Stimulated activated naive CD8-positive, alpha-beta T cell treated with anti-CD3 and anti-CD28 coated beads, Interleukin-15, Interleukin-2, amounts not matched to agents 100 ng/mL and 50 ng/mL, for 24 hours (primary cell): ENCODE measurements at regions not wholly inside any gene's neighbourhood (a gene's known extent, or its start where the extent isn't known, plus 50 kb on each side); places are given as distances from the start of the nearest gene placed in this dataset.
A peak's percentile ranks its signal among the peaks of the same experiment; 100 is the strongest.
"Not testable (repeated sequence)": the region's sequence is repeated elsewhere in the genome, so short reads cannot be mapped to it uniquely, and the experiment has no call there.

Source experiments
- H3K27ac Mint-ChIP-seq: one replicate; pipeline ENCODE4 v1.8.0; 2021; ENCODE audit warnings: mild to moderate bottlenecking, mixed read lengths
- H3K27me3 Mint-ChIP-seq: one replicate; pipeline ENCODE4 v1.8.0; 2021; ENCODE audit warnings: mixed read lengths
- H3K36me3 Mint-ChIP-seq: one replicate; pipeline ENCODE4 v1.8.0; 2021; ENCODE audit warnings: low read depth, mixed read lengths
- H3K4me1 Mint-ChIP-seq: one replicate; pipeline ENCODE4 v1.8.0; 2021; ENCODE audit warnings: low read depth, mixed read lengths
- H3K4me3 Mint-ChIP-seq: one replicate; pipeline ENCODE4 v1.8.0; 2021; ENCODE audit warnings: mild to moderate bottlenecking, mixed read lengths
- H3K9me3 Mint-ChIP-seq: one replicate; pipeline ENCODE4 v1.8.0; 2021; ENCODE audit warnings: mixed read lengths

GRCh38 chr14:105647784-105648608 lies 121.6 kb downstream of the TMEM121 start:
- no peaks in the 10 kb centered on the region for H3K9me3 Mint-ChIP-seq
- peaks cover 9% of the 10 kb centered on the region for H3K4me1 Mint-ChIP-seq
- no peaks in the 10 kb centered on the region for H3K36me3 Mint-ChIP-seq
- peak overlapping the region; percentile 26 for H3K27ac Mint-ChIP-seq
- no peaks in the 10 kb centered on the region for H3K27me3 Mint-ChIP-seq
- H3K4me3 Mint-ChIP-seq = peak overlapping the region; percentile 45

GRCh38 chr14:105648609-105649535 lies 122.5 kb downstream of the TMEM121 start:
- H3K27ac Mint-ChIP-seq = peak overlapping the region; percentile 26
- H3K36me3 Mint-ChIP-seq, H3K27me3 Mint-ChIP-seq, H3K4me1 Mint-ChIP-seq, H3K4me3 Mint-ChIP-seq, H3K9me3 Mint-ChIP-seq: not testable (repeated sequence)

DNA sequence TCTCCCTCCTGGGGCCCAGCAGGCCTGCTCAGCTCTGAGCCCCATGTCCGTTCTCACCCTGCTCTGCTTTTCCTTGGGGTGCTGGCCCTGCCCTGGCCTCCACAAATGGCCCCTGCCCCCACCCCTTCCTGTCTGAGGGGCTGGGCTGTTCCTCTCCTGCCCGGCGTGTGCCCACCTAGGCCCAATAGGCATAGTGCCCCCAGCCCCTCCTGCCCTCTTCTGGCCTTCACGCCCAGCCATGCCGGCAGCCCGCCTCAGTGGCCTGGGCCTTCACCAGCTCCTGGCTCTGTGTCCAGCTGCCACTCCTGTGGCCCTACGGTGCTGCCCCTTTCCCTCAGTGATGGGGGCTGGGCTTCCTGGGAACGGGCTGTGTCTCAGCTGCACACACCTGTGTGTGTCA lies 125.9 kb downstream of the TMEM121 start:
- H3K9me3 Mint-ChIP-seq, H3K4me3 Mint-ChIP-seq, H3K27ac Mint-ChIP-seq, H3K36me3 Mint-ChIP-seq, H3K4me1 Mint-ChIP-seq, H3K27me3 Mint-ChIP-seq: not testable (repeated sequence)

- H3K4me3 Mint-ChIP-seq, H3K27ac Mint-ChIP-seq, H3K27me3 Mint-ChIP-seq, H3K36me3 Mint-ChIP-seq, H3K4me1 Mint-ChIP-seq: not testable (repeated sequence)
- H3K9me3 Mint-ChIP-seq = peaks cover 14% of the 10 kb centered on the region
These were observed 127.5 kb downstream of the TMEM121 start for GRCh38 chr14:105653921-105654320.

DNA sequence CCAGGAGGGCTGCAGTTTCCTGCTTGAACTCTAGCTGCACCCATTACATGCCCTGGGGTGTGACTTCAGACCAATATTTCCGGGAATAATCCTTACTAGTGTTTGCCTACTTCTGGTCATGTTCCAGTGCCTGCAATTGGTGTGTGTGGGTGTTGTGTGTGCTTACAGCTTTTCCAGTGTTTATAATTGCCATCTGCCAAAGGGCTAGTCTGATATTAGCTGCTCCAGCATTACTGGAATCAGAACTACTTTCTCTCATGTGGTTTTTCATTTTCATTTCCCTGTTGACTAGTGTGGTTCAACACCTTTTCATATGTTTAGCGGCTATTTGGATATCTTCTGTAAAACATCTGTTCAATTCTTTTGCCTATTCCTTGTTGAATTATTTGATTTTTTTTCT lies 132.9 kb downstream of the TMEM121 start:
- not testable (repeated sequence) for H3K36me3 Mint-ChIP-seq, H3K27me3 Mint-ChIP-seq, H3K27ac Mint-ChIP-seq, H3K4me1 Mint-ChIP-seq, H3K4me3 Mint-ChIP-seq
- peaks cover 34% of the 10 kb centered on the region for H3K9me3 Mint-ChIP-seq

- H3K4me3 Mint-ChIP-seq = no peak overlapping the region
- peaks cover 34% of the 10 kb centered on the region for H3K9me3 Mint-ChIP-seq
- H3K4me1 Mint-ChIP-seq = no peaks in the 10 kb centered on the region
- no peaks in the 10 kb centered on the region for H3K36me3 Mint-ChIP-seq
- H3K27me3 Mint-ChIP-seq = peaks cover 6% of the 10 kb centered on the region
- no peak overlapping the region for H3K27ac Mint-ChIP-seq
These were observed 133.6 kb downstream of the TMEM121 start for GRCh38 chr14:105659935-105660527.

GRCh38 chr14:105660816-105661531 lies 134.6 kb downstream of the TMEM121 start:
- no peak overlapping the region for H3K4me3 Mint-ChIP-seq
- peaks cover 34% of the 10 kb centered on the region for H3K9me3 Mint-ChIP-seq
- no peak overlapping the region for H3K27ac Mint-ChIP-seq
- no peaks in the 10 kb centered on the region for H3K4me1 Mint-ChIP-seq
- no peaks in the 10 kb centered on the region for H3K36me3 Mint-ChIP-seq
- peaks cover 6% of the 10 kb centered on the region for H3K27me3 Mint-ChIP-seq

- H3K4me3 Mint-ChIP-seq, H3K36me3 Mint-ChIP-seq: not testable (repeated sequence)
- H3K9me3 Mint-ChIP-seq = peaks cover 32% of the 10 kb centered on the region
These were observed 135.7 kb downstream of the TMEM121 start for GRCh38 chr14:105662043-105662442.

DNA sequence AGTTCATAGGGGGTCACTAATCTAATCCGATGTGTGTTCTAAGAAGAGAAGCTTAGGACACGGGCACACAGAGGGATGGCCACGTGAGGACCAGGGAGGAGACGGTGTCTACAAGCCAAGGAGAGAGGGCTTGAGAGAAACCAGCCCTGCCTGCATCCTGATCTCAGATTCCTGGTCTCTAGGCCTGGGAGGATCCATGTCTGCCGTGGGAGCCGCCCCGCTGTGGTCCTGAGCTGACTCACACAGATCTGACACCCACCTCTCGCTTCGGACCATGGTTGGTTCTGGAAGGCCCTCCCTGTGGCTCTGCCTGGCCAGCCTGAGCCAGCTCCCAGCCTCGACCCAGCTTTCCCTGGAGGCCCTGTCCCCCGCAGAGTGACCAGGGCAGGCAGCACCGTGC lies 136.2 kb downstream of the TMEM121 start:
- H3K4me3 Mint-ChIP-seq, H3K27me3 Mint-ChIP-seq, H3K4me1 Mint-ChIP-seq, H3K27ac Mint-ChIP-seq, H3K36me3 Mint-ChIP-seq: not testable (repeated sequence)
- peaks cover 29% of the 10 kb centered on the region for H3K9me3 Mint-ChIP-seq

More at GRCh38 chr14:105662043-105662442, 135.7 kb downstream of the TMEM121 start:
- H3K4me1 Mint-ChIP-seq, H3K27me3 Mint-ChIP-seq, H3K27ac Mint-ChIP-seq: not testable (repeated sequence)

- not testable (repeated sequence) for H3K4me3 Mint-ChIP-seq
These were observed 136.9 kb downstream of the TMEM121 start for GRCh38 chr14:105663323-105663722.

DNA sequence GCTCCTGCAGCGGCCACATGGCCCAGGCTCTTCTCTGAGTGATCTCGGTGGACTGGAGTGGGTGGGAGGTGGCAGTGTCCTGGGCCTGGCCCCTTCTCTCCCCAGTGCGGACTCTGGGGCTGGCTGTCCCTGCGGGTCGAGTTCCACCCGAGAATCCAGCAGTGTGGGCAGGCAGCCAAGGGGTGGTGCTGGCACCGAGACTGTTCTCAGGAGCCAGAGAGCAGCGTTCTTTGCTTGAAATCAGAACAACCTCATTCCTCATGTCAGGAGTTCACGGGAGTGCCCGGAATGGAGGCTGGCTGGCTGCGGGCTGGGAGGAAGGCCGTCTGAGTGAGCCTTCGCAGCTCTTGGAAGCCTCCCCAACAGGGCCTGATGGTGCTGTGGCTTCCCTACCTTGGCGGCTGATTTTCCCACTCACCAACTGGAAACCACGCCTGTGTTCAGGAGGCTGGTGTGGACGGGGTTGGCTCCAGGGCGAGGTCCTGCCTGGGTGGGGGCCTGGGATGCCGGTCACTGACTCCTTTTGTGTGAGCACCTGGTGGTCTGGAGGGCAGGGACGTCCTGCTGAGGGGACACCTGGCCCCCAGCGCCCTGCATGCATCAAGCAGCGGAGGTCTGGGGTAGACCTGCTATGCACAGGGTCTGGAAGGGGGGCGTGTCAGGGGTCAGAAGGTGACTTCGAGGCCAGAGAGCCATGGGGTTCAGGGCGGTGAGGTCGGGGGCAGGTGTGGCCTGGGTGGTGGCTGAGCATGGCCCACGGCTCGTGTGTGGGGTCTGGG lies 137.6 kb downstream of the TMEM121 start:
- H3K4me1 Mint-ChIP-seq, H3K36me3 Mint-ChIP-seq, H3K27me3 Mint-ChIP-seq, H3K27ac Mint-ChIP-seq, H3K4me3 Mint-ChIP-seq: not testable (repeated sequence)
- peaks cover 20% of the 10 kb centered on the region for H3K9me3 Mint-ChIP-seq

More at GRCh38 chr14:105663323-105663722, 136.9 kb downstream of the TMEM121 start:
- not testable (repeated sequence) for H3K36me3 Mint-ChIP-seq, H3K4me1 Mint-ChIP-seq, H3K27me3 Mint-ChIP-seq, H3K27ac Mint-ChIP-seq
- H3K9me3 Mint-ChIP-seq = peaks cover 26% of the 10 kb centered on the region

- no peaks in the 10 kb centered on the region for H3K36me3 Mint-ChIP-seq
- no peaks in the 10 kb centered on the region for H3K4me1 Mint-ChIP-seq
- H3K4me3 Mint-ChIP-seq = no peak overlapping the region
- peaks cover 14% of the 10 kb centered on the region for H3K9me3 Mint-ChIP-seq
- H3K27me3 Mint-ChIP-seq = peaks cover 6% of the 10 kb centered on the region
- no peak overlapping the region for H3K27ac Mint-ChIP-seq
These were observed 138.3 kb downstream of the TMEM121 start for GRCh38 chr14:105664691-105665090.

DNA sequence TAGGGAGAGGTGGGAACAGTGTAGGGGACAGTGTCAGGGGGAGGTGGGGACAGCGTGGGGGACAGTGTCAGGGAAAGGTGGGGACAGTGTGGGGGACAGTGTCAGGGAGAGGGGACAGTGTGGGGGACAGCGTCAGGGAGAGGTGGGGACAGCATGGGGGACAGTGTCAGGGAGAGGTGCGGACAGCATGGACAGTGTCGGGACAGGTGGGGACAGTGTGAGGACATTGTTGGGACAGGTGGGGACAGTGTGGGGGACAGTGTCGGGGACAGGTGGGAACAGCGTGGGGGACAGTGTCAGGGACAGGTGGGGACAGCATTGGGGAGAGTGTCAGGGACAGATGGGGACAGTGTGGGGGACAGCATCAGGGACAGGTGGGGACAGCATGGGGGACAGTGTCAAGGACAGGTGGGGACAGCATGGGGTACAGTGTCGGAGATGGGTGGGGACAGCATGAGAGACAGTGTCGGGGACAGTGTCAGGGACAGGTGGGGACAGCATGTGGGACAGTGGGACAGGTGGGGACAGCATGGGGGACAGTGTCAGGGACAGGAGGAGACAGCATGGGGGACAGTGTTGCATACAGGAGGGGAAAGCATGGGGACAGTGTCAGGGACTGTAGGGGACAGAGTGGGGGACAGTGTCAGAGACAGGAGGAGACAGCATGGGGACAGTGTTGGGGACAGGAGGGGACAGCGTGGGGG lies 139.0 kb downstream of the TMEM121 start:
- Mint-ChIP-seq H3K36me3 (no peaks in the 10 kb centered on the region), H3K27me3 (peaks cover 5% of the 10 kb centered on the region), H3K4me3 (no peak overlapping the region), H3K4me1 (no peaks in the 10 kb centered on the region), H3K9me3 (peaks cover 7% of the 10 kb centered on the region), H3K27ac (no peak overlapping the region)

DNA sequence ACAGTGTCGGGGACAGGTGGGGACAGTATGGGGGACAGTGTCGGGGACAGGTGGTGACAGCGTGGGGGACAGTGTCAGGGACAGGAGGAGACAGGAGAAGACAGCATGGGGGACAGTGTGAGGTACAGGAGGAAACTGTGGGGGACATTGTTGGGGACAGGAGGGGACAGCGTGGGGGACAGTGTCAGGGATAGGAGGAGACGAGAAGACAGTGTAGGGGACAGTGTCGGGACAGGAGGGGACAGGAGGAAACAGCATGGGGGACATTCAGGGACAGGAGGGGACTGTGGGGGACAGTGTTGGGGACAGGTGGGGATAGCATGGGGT lies 139.5 kb downstream of the TMEM121 start:
- Mint-ChIP-seq H3K4me3 (no peak overlapping the region), H3K27ac (no peak overlapping the region), H3K9me3 (peaks cover 2% of the 10 kb centered on the region), H3K27me3 (peaks cover under 1% of the 10 kb centered on the region), H3K4me1 (no peaks in the 10 kb centered on the region), H3K36me3 (no peaks in the 10 kb centered on the region)
